PFSK-1 (cell line): ENCODE measurements at regions not wholly inside any gene's neighbourhood (a gene's known extent, or its start where the extent isn't known, plus 50 kb on each side); places are given as distances from the start of the nearest gene placed in this dataset.

Source experiments
- FOXP2 ChIP-seq: optimal IDR thresholded peaks from 2 replicates; pipeline ENCODE3; 2011; ENCODE audit warnings: borderline replicate concordance, control low read depth, inconsistent platforms; ENCODE audit not compliant: insufficient read depth; ENCODE audit errors: extremely low read length, extremely low read depth
- POLR2AphosphoS5 ChIP-seq: IDR thresholded peaks from 2 replicates; pipeline ENCODE4 v1.6.1; 2012; ENCODE audit warnings: low read depth, mild to moderate bottlenecking, control low read depth, low read length, moderate library complexity
- TAF1 ChIP-seq: IDR thresholded peaks from 2 replicates; pipeline ENCODE4 v1.6.1; 2012; ENCODE audit warnings: low read length, control low read depth, borderline replicate concordance; ENCODE audit not compliant: insufficient read depth

- TF ChIP-seq TAF1, result no peak
- no peak for TF ChIP-seq POLR2AphosphoS5
- TF ChIP-seq FOXP2, result no peak
These were observed 174.7 kb upstream of the LYZL1 start for GRCh38 chr10:29114141-29114540.
